GM19238 (cell line): ENCODE measurements at regions not wholly inside any gene's neighbourhood (a gene's known extent, or its start where the extent isn't known, plus 50 kb on each side); places are given as distances from the start of the nearest gene placed in this dataset.
"Not testable (repeated sequence)": the region's sequence is repeated elsewhere in the genome, so short reads cannot be mapped to it uniquely, and the experiment has no call there.

ENCODE experiments used
- DNase-seq: peaks from one replicate; pipeline ENCODE4 v3.0.0; 2011; ENCODE audit warnings: low spot score; ENCODE audit not compliant: insufficient read length

GRCh38 chr5:40355181-40355580, 324.5 kb upstream of the PTGER4 start:
- DNase-seq: no peak

- DNase-seq: no peak
These were observed 325.5 kb upstream of the PTGER4 start for GRCh38 chr5:40354171-40354570.

GRCh38 chr5:40353442-40353841, 326.3 kb upstream of the PTGER4 start:
- DNase-seq: no peak

GRCh38 chr5:40347981-40348725, 331.6 kb upstream of the PTGER4 start:
- no peak for DNase-seq

- DNase-seq: no peak
These were observed 332.8 kb upstream of the PTGER4 start for GRCh38 chr5:40346901-40347300.

- not testable (repeated sequence) for DNase-seq
These were observed 341.3 kb upstream of the PTGER4 start for GRCh38 chr5:40338434-40338833.

- DNase-seq: no peak
These were observed 345.5 kb upstream of the PTGER4 start for GRCh38 chr5:40334242-40334635.

GRCh38 chr5:40333459-40334241, 346.1 kb upstream of the PTGER4 start:
- DNase-seq: no peak

GRCh38 chr5:40332970-40333369, 346.7 kb upstream of the PTGER4 start:
- no peak for DNase-seq

- DNase-seq: no peak
These were observed 348.1 kb upstream of the PTGER4 start for GRCh38 chr5:40331616-40332015.

- no peak for DNase-seq
These were observed 358.2 kb upstream of the PTGER4 start for GRCh38 chr5:40321514-40321913.

- DNase-seq: no peak
These were observed 361.3 kb upstream of the PTGER4 start for GRCh38 chr5:40318395-40318794.

GRCh38 chr5:40317023-40317422, 362.7 kb upstream of the PTGER4 start:
- no peak for DNase-seq

GRCh38 chr5:40315126-40315525, 364.6 kb upstream of the PTGER4 start:
- no peak for DNase-seq

GRCh38 chr5:40314275-40314674, 365.4 kb upstream of the PTGER4 start:
- no peak for DNase-seq

GRCh38 chr5:40312205-40312604, 367.5 kb upstream of the PTGER4 start:
- no peak for DNase-seq

GRCh38 chr5:40309851-40310250, 369.9 kb upstream of the PTGER4 start:
- DNase-seq: no peak

GRCh38 chr5:40308867-40309266, 370.8 kb upstream of the PTGER4 start:
- DNase-seq: no peak

- DNase-seq: no peak
These were observed 371.8 kb upstream of the PTGER4 start for GRCh38 chr5:40307920-40308319.

- DNase-seq: no peak
These were observed 372.7 kb upstream of the PTGER4 start for GRCh38 chr5:40306869-40307487.

GRCh38 chr5:40292006-40292405, 387.7 kb upstream of the PTGER4 start:
- DNase-seq: no peak

GRCh38 chr5:40291338-40291737, 388.4 kb upstream of the PTGER4 start:
- no peak for DNase-seq
